Islet of Langerhans (tissue), 1 donor: ENCODE measurements at regions not wholly inside any gene's neighbourhood (a gene's known extent, or its start where the extent isn't known, plus 50 kb on each side); places are given as distances from the start of the nearest gene placed in this dataset.
A peak's percentile ranks its signal among the peaks of the same experiment; 100 is the strongest.

Experiments
- FAIRE-seq: peaks from one replicate; lab custom pipeline; 2011; peaks lifted over from hg19 to GRCh38; lab: Jason Lieb, UNC

DNA sequence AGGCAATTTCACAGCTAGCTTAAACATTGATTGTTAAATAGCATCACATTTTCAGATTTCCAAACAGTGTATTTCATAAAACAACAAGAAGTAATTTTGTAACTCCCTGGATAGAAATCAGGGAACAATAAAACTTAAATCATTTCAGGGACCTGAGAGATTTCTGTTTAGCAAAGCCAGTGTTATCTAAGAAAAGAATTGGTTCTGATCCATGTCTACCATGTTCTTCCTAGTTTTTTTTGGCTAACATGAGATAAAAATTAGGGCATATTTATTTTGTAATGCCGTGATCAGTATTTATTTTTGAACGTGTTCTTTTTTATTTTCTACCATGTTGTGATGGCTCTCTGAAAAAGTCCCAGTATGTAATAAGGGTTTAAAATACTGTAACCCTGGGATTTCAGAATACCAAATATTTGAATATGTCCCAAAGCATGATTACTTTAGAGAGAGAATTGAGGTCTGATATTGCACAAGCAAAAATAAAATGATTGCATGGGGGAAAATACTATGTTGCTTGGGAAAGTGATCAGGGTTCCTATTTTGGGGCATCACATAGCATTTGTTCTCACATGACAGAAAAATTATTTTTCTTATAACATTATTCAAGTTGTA lies 188.7 kb upstream of the CEP162 start:
- no peak for FAIRE-seq

GRCh38 chr6:84415517-84415916 lies 188.1 kb upstream of the CEP162 start:
- no peak for FAIRE-seq

DNA sequence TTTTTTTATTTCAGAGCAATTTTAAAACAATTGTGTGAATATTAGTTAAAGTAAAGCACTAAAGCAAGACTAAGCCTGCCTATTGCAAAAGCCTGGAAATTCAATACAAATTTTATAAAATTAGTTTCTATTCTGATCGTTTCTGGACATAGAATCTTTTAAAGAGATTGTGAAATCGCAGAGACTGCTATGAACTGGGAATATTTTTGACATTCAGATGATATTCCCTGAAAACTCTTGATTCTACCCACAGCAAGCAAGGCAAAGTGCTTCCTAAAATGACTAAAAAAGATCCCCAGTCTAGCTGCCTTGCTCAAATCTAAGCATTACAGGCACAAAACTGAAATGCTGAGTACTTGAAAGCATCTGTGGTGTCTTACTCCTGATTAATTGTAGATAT lies 187.6 kb upstream of the CEP162 start:
- no peak for FAIRE-seq

GRCh38 chr6:84414531-84414930 lies 187.1 kb upstream of the CEP162 start:
- FAIRE-seq = no peak

- no peak for FAIRE-seq
Observed at GRCh38 chr6:84411060-84411629, 183.7 kb upstream of the CEP162 start.

GRCh38 chr6:84409911-84410310 lies 182.5 kb upstream of the CEP162 start:
- FAIRE-seq = no peak

DNA sequence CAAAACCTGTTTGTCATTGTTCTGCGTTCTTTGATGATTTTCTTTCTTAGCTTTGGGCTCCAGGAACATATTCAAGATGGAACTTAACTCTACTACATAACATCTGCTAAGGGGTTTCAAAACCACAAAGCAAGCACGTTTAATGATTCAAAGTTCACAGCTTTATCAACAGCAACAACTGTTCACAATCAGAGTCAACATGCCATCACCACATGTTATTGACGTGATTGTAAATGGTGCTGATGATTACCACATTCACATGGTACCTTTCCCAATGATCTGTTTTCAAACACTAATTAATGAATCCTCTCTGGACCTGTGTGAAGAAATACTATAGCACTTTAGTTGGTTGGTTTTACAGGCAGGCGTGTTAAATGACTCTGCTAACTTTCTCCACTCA lies 180.6 kb upstream of the CEP162 start:
- no peak for FAIRE-seq

GRCh38 chr6:84403545-84403944 lies 176.1 kb upstream of the CEP162 start:
- no peak for FAIRE-seq

DNA sequence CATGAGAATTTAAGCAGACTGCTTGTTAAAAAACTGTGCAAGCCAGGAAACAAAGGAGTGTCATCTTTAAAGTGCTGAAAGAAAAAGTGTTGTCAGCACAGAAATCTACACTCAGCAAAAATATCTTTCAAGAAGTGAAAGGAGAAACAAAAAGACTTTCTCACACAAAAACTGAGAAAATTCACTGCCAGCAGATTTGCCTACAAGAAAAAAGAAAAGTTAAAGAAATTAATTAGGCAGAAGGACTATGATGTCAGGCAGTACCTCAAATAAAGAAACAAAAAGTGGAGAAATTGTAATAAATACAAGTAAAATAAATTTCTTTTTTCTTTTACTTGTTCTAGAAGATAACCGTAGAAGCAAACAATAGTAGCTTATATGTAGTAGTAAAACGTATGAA lies 171.6 kb upstream of the CEP162 start:
- FAIRE-seq = no peak

DNA sequence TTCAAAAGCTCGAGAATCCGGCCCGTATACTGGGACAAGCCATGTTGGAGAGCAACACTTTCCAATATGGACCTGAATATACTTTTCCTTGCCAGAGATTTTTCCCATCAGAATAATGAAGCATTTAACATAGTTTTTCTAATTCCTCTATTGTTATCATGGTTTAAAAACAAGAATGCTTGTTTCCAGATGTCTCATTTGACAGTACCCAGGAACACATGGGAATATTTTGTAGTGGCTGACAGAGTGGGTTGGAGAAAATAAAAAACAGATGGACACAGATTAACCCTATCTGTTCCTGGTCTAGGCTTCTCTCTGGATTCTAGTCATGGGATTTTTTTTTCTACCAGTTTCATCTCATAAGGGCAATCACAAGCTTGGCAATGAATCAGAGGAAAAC lies 164.8 kb upstream of the CEP162 start:
- no peak for FAIRE-seq

DNA sequence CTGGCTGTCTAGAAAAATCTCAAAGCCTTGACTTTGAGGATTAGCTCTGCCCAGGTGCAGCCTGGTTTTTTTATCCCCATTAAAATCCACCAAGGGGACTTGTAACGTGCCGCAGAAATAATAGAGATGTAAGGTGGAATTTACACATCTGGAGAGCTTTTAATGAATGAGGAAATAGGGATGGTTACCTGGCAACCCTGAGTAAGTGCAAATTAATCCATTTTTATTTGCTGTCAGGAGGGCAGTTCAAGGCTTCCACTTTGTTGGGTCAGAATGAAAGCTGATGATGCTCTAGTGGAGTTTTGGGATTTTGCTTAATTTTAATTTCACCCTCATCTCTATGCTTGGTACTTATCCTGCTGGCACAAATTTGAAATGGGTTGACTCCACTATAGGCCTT lies 163.4 kb upstream of the CEP162 start:
- FAIRE-seq = peak; percentile 13

GRCh38 chr6:84390334-84390733 lies 162.9 kb upstream of the CEP162 start:
- no peak for FAIRE-seq

GRCh38 chr6:84379142-84379541 lies 151.7 kb upstream of the CEP162 start:
- no peak for FAIRE-seq

GRCh38 chr6:84372290-84372689 lies 144.8 kb upstream of the CEP162 start:
- FAIRE-seq = no peak

DNA sequence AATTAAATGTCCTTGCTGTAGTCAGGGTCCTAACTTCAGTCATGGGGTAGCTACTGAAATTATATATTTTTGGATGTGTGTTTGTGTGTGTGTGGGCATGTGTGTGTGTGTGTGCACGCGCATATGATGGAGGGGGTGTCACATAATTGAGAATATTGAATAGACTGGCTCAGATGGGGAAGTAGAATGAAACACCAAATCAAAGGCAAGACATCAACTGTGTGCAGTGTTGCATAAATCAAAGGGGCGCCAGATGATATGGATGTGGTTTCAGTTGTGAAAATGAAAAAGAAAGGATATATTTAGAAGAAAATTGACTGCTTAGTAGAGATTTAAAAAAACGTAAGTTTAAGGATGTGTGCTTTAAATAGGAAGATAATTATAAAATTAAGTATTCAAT lies 144.2 kb upstream of the CEP162 start:
- FAIRE-seq = no peak

DNA sequence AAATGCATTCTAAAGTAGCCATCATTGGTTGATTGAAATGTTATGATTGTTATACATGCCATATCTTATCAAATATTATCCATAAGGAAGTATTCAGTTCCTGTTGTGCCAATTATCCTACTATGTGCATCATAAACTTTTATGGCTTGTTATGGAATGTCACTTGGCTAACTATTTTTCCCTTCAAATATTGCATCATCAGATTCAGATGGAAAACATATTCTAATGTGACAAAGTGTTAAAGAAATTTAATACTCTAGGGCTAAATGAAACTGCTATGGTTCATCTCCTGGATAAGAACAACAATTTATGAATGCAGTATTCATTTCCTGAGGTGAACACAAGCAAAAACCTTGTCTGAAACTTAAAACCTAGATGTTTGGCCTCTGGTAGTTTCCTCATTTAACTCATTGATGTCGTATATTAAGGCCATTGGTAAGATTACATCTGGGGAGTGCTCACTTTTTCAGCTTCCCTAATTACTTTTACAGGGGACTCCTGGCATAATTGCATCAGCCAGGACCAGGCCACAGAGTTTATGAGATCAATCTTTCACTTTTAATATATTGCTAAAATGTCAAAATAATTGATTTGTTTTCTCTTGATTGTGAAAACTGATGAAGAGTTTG lies 134.9 kb upstream of the CEP162 start:
- FAIRE-seq = no peak

- no peak for FAIRE-seq
Observed at GRCh38 chr6:84361372-84362192, 134.1 kb upstream of the CEP162 start.

DNA sequence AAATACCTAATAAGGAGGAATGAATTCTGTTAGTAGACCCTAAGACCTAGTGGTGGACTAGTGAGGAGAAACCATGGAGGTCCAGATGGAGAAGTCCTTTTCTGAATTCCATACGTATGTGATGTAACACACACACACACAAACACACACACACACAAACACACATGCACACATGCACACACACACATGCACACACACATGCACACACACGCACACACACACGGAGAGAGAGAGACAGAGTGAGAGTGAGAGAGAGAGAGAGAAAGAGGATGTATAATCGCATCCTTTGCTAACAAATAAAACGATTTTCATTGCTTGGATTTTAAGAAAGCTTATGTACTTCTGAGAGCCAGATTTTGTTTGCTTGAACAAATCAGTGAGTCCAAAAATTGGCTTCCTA lies 132.6 kb upstream of the CEP162 start:
- FAIRE-seq = no peak

DNA sequence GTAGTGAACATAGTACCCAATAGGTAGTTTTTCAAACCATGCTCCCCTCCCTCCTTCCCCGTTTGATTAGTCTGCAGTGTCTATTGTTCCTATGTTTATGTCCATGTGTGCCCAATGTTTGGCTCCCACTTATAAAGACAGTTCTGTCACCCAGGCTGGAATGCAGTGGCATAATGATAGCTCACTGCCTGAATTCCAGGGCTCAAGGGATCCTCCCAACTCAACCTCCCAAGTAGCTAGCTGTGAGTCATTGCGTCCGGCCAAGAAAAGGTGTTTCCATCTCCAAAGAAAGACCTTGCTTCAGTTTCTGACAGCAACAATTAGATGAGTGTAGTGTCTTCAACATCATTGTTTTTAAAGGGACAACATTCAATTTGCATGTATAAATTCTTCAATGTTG lies 131.1 kb upstream of the CEP162 start:
- FAIRE-seq = no peak

GRCh38 chr6:84357631-84358030 lies 130.2 kb upstream of the CEP162 start:
- no peak for FAIRE-seq

GRCh38 chr6:84356907-84357306 lies 129.5 kb upstream of the CEP162 start:
- FAIRE-seq = no peak

DNA sequence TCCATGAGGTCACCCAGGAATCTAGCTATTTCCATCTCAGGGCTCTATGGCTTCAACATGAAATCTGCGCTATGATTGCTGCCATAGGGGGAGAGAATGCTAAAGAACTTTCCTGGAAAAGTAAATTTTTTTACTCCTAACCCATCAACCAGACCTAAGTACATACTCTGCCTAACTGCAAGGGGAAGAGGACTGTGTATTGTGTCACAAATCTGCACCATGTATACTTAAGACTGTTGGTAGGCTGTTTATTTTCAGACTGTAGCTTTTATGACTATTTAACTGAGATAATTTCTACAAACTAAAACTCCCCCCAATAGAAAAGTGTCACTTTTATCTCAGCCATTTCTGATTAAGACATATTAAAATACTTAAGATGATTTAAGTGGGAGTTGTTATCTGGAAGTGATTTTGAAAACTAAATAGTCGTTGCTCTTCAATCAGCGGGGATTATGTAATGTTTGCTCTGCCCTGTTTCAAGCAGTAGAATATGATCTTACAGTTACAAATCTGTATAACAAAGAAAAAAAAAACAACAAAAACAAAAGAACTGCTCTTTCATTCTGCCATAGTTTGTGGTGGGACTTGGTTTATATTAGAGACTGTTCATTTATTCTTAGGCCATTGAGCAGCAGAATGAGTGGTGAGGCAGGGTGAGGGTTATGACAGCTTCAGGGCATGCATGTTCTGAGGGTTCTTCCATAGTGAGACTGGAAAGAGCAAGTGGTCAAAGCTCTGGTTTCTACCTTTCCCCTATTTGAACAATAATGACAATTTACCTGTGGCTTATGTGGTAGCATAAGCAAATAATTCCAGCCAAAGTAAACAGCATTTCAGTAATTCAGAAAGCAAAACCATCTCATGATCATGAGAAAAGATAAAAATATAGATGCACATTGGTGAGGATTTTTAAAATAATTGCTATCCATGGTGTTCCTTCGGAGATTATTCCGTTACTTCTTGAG lies 126.3 kb upstream of the CEP162 start:
- FAIRE-seq = no peak
